RKO (cell line): ENCODE measurements at regions not wholly inside any gene's neighbourhood (a gene's known extent, or its start where the extent isn't known, plus 50 kb on each side); places are given as distances from the start of the nearest gene placed in this dataset.
"Not testable (repeated sequence)": the region's sequence is repeated elsewhere in the genome, so short reads cannot be mapped to it uniquely, and the experiment has no call there.

Experiments
- DNase-seq: peaks from one replicate; pipeline ENCODE4 v3.0.0-alpha.2; 2016; ENCODE audit warnings: low spot score

DNA sequence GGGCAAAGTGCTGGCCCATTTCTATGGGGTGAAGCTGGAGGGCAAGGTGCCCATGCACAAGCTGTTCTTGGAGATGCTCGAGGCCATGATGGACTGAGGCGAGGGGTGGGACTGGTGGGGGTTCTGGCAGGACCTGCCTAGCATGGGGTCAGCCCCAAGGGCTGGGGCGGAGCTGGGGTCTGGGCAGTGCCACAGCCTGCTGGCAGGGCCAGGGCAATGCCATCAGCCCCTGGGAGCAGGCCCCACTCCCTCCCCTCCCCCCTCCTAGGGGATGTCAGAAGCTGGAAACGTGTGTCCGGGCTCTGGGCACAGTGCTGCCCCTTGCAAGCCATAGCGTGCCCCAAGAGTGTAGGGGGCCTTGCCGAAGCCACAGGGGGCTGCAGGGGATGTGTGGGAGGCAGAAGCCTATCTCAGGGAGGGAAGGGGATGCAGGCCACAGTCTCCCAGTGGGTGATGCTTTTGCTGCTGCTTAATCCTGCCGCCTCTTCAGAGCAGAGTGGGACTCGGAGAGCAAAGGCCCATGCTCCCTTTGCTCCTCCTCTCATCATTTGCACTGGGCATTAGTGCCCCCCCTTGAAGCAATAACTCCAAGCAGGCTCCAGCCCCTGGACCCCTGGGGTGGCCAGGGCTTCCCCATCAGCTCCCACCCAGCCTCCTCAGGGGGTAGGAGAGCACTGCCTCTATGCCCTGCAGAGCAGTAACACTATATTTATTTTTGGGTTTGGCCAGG is 85.2 kb downstream of the MRPL57 start:
- not testable (repeated sequence) for DNase-seq

DNA sequence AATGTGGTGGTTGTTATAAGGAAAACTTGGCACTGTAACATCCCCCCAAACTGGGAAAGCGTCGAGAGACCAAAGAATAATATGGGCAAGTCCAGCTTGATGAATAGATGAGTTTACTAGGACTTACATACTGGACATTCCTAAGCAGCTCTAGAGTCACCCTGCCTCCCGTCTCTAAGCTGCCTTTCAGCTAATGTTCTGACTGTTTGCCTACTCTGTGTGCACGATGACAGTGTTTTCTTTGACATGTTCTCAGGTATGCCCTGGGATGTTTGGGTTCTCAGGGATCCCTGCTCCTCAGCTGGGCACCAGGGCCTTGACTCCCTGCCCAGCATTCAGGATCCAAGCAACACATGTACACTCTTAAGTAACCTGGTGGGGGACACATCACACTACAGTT is 87.5 kb downstream of the MRPL57 start:
- not testable (repeated sequence) for DNase-seq

DNA sequence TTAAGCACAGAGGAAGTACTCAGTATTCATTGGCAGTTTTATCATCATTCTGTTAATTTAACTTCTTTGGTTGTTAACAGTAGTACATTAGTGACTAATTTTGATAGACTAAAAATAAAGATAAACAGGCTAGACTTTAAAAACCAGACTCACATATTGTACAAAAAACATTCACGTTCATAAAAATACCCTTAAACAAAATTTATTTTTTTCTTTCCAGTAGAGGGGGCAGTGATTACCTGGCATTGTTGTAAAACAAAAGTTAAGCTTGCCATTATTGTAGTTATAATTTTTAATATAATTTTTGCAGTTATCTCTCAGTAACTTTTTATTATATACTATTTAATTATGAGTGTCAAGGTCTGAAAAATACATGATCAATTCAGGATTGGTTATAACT is 92.0 kb downstream of the MRPL57 start:
- DNase-seq = not testable (repeated sequence)

DNA sequence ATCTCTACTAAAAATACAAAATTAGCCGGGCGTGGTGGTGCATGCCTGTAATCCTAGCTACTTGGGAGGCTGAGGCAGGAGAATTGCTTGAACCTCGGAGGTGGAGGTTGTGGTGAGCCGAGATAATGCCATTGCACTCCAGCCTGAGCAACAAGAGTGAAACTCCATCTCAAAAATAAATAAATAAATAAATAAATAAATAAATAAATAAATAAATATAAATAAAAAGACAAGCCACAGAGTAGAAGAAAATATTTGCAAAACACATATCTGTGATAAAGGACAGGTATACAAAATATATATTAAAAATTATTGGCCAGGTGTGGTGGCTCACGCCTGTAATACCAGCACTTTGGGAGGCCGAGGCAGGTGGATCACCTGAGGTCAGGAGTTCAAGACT is 96.0 kb downstream of the MRPL57 start:
- not testable (repeated sequence) for DNase-seq

DNA sequence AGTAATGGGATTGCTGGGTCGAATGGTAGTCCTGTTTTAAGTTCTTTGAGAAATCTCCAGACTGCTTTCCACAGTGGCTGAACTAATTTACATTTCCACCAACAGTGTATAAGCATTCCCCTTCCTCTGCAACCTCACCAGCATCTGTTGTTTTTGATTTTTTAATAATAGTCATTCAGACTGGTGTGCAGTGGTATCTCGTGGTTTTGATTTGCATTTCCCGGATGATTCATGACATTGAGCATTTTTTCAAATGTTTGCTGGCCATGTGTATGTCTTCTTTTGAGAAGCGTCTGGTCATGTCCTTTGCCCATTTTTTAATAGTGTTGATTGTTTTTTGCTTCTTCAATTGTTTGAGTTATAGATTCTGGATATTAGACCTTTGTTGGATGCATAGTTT is 98.0 kb downstream of the MRPL57 start:
- not testable (repeated sequence) for DNase-seq

DNA sequence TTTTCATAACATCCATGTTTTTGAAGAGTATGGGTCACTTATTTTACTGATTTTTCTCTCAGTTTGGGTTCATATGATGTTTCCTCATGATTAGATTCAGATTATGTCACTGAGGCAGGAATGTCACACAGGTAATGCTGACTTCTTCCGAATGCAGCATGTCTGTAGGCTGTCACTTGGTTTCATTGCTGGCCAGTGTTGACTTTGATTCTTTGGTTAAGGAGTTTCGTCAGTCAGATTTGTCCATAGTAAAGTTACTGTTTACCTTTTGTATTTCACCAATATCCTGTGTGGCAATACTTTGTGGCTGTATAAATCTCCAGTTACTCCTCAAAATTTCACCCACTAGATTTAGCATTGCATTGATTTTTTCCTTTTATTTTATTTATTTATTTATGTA is 105.6 kb downstream of the MRPL57 start:
- DNase-seq = no peak

- DNase-seq = no peak
Observed at GRCh38 chr13:21287331-21287907, 111.0 kb downstream of the MRPL57 start.

DNA sequence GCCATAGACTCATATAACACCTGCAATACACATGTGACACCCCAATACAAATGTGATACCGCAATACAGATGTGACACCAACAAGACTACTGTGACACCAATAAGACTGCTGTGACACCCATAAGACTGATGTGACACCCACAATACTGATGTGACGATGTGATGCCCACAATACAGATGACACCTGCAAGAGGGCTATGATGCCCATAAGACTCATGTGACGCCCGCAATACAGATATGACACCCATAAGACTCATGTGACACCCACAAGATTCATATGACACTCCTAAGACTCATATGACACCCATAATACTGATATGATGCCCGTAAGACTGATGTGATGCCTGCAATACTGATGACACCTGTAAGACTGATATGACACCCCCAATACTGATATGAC is 113.0 kb downstream of the MRPL57 start:
- no peak for DNase-seq

DNA sequence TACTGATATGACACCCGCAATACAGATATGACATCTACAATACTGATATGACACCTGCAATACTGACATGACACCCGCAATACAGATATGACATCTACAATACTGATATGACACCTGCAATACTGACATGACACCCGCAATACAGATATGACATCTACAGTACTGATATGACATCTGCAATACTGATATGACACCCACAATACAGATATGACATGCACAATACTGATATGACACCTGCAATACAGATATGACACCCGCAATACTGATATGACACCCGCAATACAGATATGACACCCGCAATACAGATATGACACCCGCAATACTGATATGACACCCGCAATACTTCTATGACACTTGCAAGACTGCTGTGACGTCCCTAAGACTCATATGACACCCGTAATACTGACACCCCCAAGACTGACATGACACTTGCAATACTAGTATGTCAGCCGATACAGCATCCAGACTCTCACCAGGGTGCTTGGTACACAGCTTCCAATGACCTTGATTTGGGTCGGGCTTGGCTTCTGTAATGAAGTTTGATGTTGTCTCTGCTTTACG is 114.1 kb downstream of the MRPL57 start:
- DNase-seq = not testable (repeated sequence)

DNA sequence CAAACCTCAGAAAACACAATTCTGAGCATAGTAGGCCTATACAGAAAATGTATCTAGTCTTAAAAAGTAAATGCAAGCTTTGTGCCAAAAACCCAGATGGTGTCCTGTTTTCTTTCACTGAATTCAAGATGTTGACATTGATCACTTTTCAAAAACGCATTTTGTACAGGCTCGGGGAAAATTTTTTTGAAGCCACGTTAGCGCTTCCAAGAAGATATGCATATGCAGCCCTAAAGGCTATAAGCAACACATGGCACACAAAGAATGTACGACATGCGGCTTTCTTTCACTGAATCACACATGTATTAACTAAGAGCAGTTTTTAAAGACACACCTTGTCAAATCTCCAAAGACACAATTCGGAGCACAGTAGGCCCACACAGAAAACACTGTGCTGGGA is 115.4 kb downstream of the MRPL57 start:
- no peak for DNase-seq

DNA sequence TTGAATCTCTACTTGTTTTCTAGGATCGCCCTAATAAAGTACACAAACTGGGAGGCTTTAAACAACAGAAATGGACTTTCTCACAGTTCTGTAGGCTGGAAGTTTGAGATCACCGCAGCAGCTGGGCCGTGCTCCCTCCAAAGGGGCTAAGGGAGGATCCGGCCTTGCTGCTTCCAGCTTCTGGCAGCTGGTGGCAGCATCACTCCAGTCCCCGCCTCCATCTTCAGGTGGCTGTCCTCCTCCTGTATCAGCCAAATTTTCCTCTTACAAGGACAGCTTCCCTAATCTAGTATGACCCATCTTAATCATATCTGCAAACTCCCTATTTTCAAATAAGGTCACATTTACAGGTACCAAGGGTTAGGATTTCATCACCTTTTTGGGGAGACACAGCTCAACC is 120.5 kb downstream of the MRPL57 start:
- peak; percentile 56 for DNase-seq

GRCh38 chr13:21297447-21297846 is 121.0 kb downstream of the MRPL57 start:
- DNase-seq = peak; percentile 39

- DNase-seq = peak; percentile 94
Observed at GRCh38 chr13:21297914-21298831, 121.7 kb downstream of the MRPL57 start.

DNA sequence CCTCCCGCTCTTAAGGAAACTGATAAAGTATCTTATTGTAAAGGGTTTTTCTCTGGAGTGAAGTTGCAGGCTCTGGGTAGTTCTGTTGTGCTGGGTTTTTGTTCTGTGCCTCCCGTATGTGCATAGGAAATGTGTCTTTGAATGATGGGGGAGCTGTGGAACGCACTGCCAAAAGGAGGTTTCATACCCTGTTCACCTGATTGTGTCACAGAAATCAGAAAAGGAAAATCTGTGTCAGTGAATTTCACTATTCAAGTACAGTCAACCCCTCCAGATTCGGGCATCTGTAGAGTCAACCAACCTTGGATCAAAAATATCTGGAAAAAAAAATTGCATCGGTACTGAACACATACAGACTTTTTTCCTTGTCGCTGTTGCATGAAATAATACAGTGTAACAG is 127.8 kb downstream of the MRPL57 start:
- DNase-seq = no peak

DNA sequence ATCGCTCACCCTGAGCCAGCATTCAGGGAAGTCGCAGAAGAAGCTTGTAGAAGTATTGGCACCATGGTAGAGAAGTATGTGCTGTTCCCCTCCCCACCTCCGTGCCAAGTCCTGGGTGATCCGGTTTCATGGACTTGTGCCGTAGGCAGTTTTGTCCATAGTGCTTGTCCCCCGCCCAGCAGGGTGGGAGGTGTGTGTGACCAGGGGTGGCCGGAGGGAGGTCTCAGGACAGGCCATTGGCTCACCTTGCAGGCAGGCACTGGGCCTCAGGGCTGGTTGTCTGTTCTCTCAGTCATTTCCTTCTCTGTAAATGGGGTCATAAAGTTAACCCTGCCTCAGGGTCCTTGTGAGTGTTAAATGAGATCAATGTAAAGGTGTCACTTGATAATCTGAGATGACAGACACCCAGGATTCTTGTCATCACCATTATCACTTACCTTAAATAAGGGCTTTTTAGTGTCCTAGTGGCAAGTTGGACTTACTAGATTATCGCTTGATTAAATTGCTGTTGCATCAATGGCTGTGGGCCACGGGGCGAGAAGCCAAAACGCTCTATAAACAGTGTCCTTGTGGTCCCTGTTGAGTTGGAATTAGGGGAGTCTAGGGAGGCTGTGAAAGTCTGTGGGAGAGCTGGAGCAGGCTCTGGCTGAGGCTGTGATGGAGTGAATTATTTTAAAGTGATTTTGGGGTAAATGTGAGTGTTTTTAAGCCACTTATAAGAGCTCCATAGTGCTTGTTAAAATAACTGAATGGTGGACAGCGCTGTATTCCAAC is 130.0 kb downstream of the MRPL57 start:
- DNase-seq = not testable (repeated sequence)

DNA sequence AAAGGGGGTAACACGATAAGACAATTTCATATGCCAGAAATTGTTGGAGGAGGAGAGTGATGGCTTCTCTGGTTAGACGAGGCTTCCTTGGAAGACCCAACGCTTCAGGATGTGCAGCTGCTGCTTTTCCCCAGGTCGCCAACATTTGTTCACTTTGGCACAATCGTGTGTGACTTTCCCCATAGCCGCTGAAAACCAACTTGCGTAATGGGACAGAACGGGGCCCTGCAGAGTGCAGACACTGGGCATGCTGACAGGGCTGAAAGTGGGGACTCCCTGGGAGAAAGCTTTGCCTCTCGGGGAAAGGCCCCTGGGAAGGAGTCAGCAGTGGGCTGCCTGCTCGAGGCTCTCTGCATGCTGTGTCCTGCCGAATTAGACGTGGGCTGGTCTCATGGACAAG is 130.7 kb downstream of the MRPL57 start:
- not testable (repeated sequence) for DNase-seq

DNA sequence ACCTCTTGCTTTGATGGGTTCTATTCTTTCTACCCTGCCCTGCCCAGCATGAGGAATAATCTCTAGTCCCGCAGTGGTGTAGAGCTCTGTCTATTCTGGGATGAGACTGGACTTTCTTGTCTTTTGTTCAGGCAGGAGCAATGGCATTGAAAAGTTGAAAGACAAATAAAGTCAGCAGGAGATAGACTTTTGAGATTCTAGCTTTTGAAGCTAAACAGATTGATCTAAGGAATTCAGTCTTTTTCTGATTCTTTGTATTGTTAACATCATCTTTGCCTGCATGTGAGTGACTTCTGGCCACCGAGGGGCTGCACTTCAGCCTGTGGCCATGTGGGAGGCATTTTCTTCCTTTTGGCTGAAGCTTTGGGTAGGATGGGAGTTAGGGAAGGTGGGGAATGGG is 132.4 kb downstream of the MRPL57 start:
- DNase-seq = no peak

- DNase-seq = no peak
Observed at GRCh38 chr13:21309542-21310172, 133.2 kb downstream of the MRPL57 start.

- no peak for DNase-seq
Observed at GRCh38 chr13:21310220-21310619, 133.8 kb downstream of the MRPL57 start.

DNA sequence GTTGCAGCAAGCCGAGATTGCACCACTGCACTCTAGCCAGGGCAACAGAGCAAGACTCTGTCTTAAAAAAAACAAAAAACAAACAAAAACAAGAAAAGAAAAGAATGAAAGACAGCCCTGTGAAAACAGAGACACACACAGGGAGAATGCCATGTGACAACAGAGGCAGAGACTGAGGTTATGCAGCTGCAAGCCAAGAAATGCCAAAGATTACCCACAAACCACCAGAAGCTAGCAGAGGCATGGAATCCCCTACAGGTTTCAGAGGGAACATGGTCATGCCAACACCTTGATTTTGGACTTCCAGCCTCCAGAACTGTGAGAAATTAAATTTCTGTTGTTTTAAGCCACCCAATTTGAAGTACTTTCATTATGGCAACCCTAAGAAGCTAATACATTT is 138.5 kb downstream of the MRPL57 start:
- DNase-seq = not testable (repeated sequence)

- DNase-seq = no peak
Observed at GRCh38 chr13:21316376-21316775, 139.9 kb downstream of the MRPL57 start.
